HAP-1 (cell line): ENCODE measurements at regions not wholly inside any gene's neighbourhood (a gene's known extent, or its start where the extent isn't known, plus 50 kb on each side); places are given as distances from the start of the nearest gene placed in this dataset.
"Not testable (repeated sequence)": the region's sequence is repeated elsewhere in the genome, so short reads cannot be mapped to it uniquely, and the experiment has no call there.

Experiments used
- DNase-seq, 2 experiments: peaks; one replicate each; pipeline ENCODE4 v3.0.0-alpha.2; 2016 to 2020; ENCODE audit warnings: low spot score in 2 of 2
- H3K27me3 ChIP-seq: fragments of 250-450 bp; sonication (Bioruptor Pico); 2 replicates; pipeline ENCODE4 v1.5.1; 2020; ENCODE audit warnings: low read depth, mild to moderate bottlenecking, moderate library complexity
- H3K36me3 ChIP-seq: fragments of 250-450 bp; sonication (Bioruptor Pico); replicated peaks from 2 replicates; pipeline ENCODE4 v1.5.1; 2020; ENCODE audit warnings: mild to moderate bottlenecking
- H3K4me1 ChIP-seq: fragments of 250-450 bp; sonication (Bioruptor Pico); 2 replicates; pipeline ENCODE4 v1.5.1; 2020; ENCODE audit warnings: mild to moderate bottlenecking
- H3K4me3 ChIP-seq: fragments of 250-450 bp; sonication (Bioruptor Pico); 2 replicates; pipeline ENCODE4 v1.5.1; 2020; ENCODE audit warnings: mild to moderate bottlenecking, moderate library complexity
- H3K9me3 ChIP-seq: fragments of 250-450 bp; sonication (Bioruptor Pico); 2 replicates; pipeline ENCODE4 v1.5.1; 2020; ENCODE audit warnings: mild to moderate bottlenecking, moderate library complexity
- in situ Hi-C: fragments of 300-500 bp; cut with MboI; formaldehyde crosslinking; loops from 3 replicates; pipeline ENCODE4 v1.14.3; 2020; ENCODE audit warnings: low sequenced_read_pairs, inconsistent platforms, mixed read lengths

GRCh38 chr2:236370847-236371409 is 106.7 kb upstream of the ASB18 start:
- H3K27me3 ChIP-seq: peaks cover 3% of the 10 kb centered on the region; the same call in 1 of the 2 replicates
- no peak for DNase-seq
- H3K36me3 ChIP-seq: no peaks in the 10 kb centered on the region
- no peaks in the 10 kb centered on the region for H3K9me3 ChIP-seq
- H3K4me3 ChIP-seq: no peak overlapping the region
- no peaks in the 10 kb centered on the region for H3K4me1 ChIP-seq
- in situ Hi-C loops: no loop called here

- Histone ChIP-seq H3K4me1 (no peaks in the 10 kb centered on the region), H3K4me3 (no peak overlapping the region), H3K27me3 (no peaks in the 10 kb centered on the region), H3K36me3 (no peaks in the 10 kb centered on the region), H3K9me3 (no peaks in the 10 kb centered on the region)
- in situ Hi-C loops: no loop called here
- DNase-seq: no peak
Measured at GRCh38 chr2:236375973-236376476, 111.8 kb upstream of the ASB18 start.

DNA sequence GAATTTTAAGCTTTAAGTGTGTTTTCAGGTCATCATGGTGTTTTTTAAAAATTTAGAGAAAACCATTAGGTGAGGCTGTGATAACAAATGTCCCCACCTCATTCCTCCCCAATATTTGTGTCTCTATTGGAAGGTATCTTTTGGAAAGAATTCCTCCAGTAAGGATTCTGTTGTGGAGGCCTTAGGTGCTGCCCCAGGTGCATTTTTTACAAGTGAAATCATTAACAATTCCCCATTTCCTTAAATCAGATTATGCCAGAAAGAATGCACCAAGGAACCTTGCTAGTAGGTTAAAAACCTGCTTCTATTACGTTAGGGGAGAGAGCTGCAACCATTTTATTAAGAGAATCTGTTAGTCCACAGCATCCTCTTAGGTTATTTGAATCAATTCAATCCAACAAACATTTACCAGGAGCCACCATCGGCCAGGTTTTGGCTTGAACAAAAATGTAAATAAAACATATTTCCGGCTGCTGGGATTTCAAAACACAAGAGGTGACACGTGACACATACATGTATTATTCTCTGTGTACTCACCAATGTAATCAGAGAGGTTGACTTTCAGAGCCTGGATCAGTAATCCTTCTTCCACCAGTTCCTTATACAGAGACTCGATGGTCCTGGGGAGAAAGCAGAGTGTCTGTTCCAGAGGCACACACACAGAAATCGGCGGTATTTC is 112.5 kb upstream of the ASB18 start:
- no peaks in the 10 kb centered on the region for H3K4me1 ChIP-seq
- H3K4me3 ChIP-seq: no peak overlapping the region
- no peaks in the 10 kb centered on the region for H3K27me3 ChIP-seq
- no peak for DNase-seq
- H3K9me3 ChIP-seq: no peaks in the 10 kb centered on the region
- no peaks in the 10 kb centered on the region for H3K36me3 ChIP-seq
- in situ Hi-C loops: no loop called here

DNA sequence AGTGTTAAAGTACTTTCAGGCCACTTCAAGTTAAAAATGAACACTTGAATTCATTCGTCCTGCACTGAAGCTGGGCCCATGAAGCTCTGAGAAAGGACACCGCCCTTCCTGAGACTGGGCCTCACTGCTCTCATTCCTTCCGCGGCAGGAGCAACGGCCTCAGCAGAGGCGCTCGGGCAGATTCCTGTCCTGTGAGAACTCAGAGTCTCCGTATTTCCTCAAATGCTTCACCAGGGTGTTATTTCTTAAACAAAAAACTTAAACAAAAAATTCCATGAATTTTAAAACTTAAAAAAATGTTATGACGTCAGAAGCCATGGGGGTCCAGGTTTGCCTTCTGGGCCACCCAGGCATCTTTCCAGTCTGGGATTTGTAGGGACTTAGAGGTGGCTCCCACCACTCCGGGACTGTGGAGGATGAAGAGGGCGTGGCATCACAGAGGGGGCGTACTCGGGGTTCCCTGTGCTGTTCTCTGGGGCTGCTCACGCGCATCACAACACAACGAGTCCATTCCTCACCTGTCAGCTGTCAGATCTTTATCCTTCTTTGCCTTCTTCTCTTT is 115.9 kb upstream of the ASB18 start:
- no peaks in the 10 kb centered on the region for H3K36me3 ChIP-seq
- no peaks in the 10 kb centered on the region for H3K27me3 ChIP-seq
- no peaks in the 10 kb centered on the region for H3K4me1 ChIP-seq
- H3K9me3 ChIP-seq: no peaks in the 10 kb centered on the region
- in situ Hi-C loops: no loop called here
- DNase-seq: no peak
- no peak overlapping the region for H3K4me3 ChIP-seq

DNA sequence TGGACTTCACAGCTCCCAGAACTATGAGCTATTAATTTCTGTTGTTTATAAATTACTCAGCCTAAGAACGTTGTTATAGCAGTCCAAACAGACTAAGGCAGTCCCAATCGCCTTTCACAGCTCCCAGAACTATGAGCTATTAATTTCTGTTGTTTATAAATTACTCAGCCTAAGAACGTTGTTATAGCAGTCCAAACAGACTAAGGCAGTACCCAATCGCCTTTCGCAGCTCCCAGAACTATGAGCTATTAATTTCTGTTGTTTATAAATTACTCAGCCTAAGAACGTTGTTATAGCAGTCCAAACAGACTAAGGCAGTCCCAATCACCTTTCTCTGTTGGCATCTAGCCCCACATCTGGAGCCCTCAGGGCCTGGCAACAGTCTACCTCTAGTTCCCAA is 117.0 kb upstream of the ASB18 start:
- H3K4me1 ChIP-seq, H3K9me3 ChIP-seq, H3K4me3 ChIP-seq, H3K27me3 ChIP-seq, DNase-seq, in situ Hi-C loops, H3K36me3 ChIP-seq: not testable (repeated sequence)

- in situ Hi-C loops, H3K9me3 ChIP-seq, H3K4me1 ChIP-seq, H3K36me3 ChIP-seq, H3K27me3 ChIP-seq, DNase-seq, H3K4me3 ChIP-seq: not testable (repeated sequence)
Measured at GRCh38 chr2:236389284-236390216, 125.3 kb upstream of the ASB18 start.

DNA sequence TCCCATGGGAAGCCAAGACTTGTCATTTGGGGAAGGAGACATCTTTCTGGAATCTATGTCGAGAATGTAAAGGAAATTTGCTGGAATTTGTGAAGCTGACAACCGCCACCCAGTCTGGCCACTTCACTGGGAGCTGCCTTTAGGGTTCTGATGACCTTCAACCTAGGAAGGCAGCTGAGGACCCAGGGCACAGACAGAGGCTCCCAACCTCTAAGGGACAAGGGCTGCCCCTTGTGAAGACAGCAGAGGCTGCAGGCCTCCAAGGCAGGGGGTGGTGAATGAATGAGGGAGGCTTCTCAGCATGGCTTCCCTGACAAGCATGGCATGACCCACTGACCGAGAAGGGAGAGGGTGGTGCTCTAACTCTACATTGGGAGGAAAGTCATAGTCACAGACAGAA is 128.9 kb upstream of the ASB18 start:
- DNase-seq: no peak
- no peaks in the 10 kb centered on the region for H3K9me3 ChIP-seq
- no peak overlapping the region for H3K4me3 ChIP-seq
- in situ Hi-C loops: no loop called here
- no peaks in the 10 kb centered on the region for H3K36me3 ChIP-seq
- H3K4me1 ChIP-seq: no peaks in the 10 kb centered on the region
- no peaks in the 10 kb centered on the region for H3K27me3 ChIP-seq

- Histone ChIP-seq H3K9me3 (no peaks in the 10 kb centered on the region), H3K27me3 (no peaks in the 10 kb centered on the region), H3K4me1 (no peaks in the 10 kb centered on the region), H3K36me3 (no peaks in the 10 kb centered on the region), H3K4me3 (no peak overlapping the region)
- in situ Hi-C loops: no loop called here
- no peak for DNase-seq
Measured at GRCh38 chr2:236393581-236393980, 129.4 kb upstream of the ASB18 start.

GRCh38 chr2:236394571-236394970 is 130.4 kb upstream of the ASB18 start:
- no peaks in the 10 kb centered on the region for H3K9me3 ChIP-seq
- in situ Hi-C loops: no loop called here
- no peaks in the 10 kb centered on the region for H3K4me1 ChIP-seq
- H3K27me3 ChIP-seq: no peaks in the 10 kb centered on the region
- H3K4me3 ChIP-seq: no peak overlapping the region
- H3K36me3 ChIP-seq: no peaks in the 10 kb centered on the region
- DNase-seq: no peak

DNA sequence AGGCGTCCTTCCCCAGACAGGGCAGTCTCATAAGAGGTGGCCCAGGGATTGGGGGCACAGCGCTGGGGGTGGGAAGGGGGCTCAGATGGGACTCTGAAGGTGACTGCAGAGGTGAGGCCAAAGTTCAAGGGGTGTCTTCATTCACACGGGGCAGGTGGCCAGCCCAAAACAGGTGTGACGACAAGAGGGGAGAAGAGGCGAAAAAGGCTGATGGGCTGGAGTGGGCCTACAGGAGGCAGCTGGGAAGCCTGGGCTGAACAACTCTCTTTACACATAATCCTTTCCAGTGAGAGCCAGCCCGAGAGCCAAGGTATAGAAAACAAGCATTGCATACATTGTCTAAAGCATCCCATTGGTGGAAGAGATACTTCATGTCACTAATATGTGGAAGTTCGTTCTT is 130.9 kb upstream of the ASB18 start:
- H3K36me3 ChIP-seq: no peaks in the 10 kb centered on the region
- in situ Hi-C loops: no loop called here
- no peak for DNase-seq
- H3K4me1 ChIP-seq: no peaks in the 10 kb centered on the region
- no peaks in the 10 kb centered on the region for H3K9me3 ChIP-seq
- no peak overlapping the region for H3K4me3 ChIP-seq
- no peaks in the 10 kb centered on the region for H3K27me3 ChIP-seq

GRCh38 chr2:236396818-236397350 is 132.7 kb upstream of the ASB18 start:
- H3K36me3 ChIP-seq: no peaks in the 10 kb centered on the region
- H3K27me3 ChIP-seq: no peaks in the 10 kb centered on the region
- DNase-seq: no peak
- no peaks in the 10 kb centered on the region for H3K4me1 ChIP-seq
- H3K9me3 ChIP-seq: no peaks in the 10 kb centered on the region
- in situ Hi-C loops: no loop called here
- H3K4me3 ChIP-seq: no peak overlapping the region

- Histone ChIP-seq H3K36me3 (no peaks in the 10 kb centered on the region), H3K9me3 (no peaks in the 10 kb centered on the region), H3K4me3 (no peak overlapping the region), H3K27me3 (no peaks in the 10 kb centered on the region), H3K4me1 (no peaks in the 10 kb centered on the region)
- in situ Hi-C loops: no loop called here
- no peak for DNase-seq
Measured at GRCh38 chr2:236397681-236398080, 133.5 kb upstream of the ASB18 start.

DNA sequence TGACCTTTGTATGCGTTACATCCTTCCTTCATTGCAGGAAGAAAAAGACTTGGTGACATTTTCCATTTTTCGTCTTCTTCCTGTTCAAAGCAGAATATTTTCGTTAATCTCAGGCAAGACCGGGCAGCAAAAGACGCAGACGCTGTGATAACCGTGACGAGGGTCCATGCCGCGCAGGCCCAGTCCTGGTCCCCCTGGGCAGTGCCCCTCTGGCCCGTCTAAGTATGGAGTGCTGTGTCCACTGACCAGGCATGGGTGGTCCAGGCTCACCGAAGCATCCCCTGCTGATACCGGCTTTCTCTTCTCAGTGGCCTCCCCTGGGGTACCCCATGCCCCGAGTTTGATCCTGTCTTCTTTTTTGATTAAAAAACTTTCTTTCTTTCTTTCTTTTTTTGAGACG is 135.2 kb upstream of the ASB18 start:
- no peaks in the 10 kb centered on the region for H3K4me1 ChIP-seq
- H3K4me3 ChIP-seq: no peak overlapping the region
- H3K27me3 ChIP-seq: no peaks in the 10 kb centered on the region
- H3K36me3 ChIP-seq: no peaks in the 10 kb centered on the region
- in situ Hi-C loops: no loop called here
- H3K9me3 ChIP-seq: no peaks in the 10 kb centered on the region
- no peak for DNase-seq
